ENCODE measurements at regions not wholly inside any gene's neighbourhood (a gene's known extent, or its start where the extent isn't known, plus 50 kb on each side); places are given as distances from the start of the nearest gene placed in this dataset.

- FAIRE-seq (no peak), ATAC-seq (no peak), DNase-seq (ENCODE audit: low read depth, low spot score) (no peak)
- RAD21 ChIA-PET (ENCODE audit: unreplicated experiment) = no interaction called here
- BruUV-seq (replicated peaks) = no TSS peak
- Histone ChIP-seq H3K27me3 (replicated peaks in 1 of 2; ENCODE audit: control insufficient read depth in 2 of 2, insufficient read depth in 2 of 2, low read length in 1 of 2) (no peaks in the 10 kb centered on the region; a peak in 1 of 4 replicates), H3K4me2 (ENCODE audit: control insufficient read depth, insufficient read depth) (no peak overlapping the region), H3K36me3 (ENCODE audit: control insufficient read depth in 2 of 2, insufficient read depth in 2 of 2, low read length in 1 of 2) (no peaks in the 10 kb centered on the region), H3K4me3 (no peak overlapping the region), H3K9ac (ENCODE audit: control insufficient read depth, insufficient read depth, low read length) (no peak overlapping the region), H3K27ac (ENCODE audit: control insufficient read depth, insufficient read depth) (no peak overlapping the region), H4K20me1 (ENCODE audit: control insufficient read depth, insufficient read depth) (no peaks in the 10 kb centered on the region), H2AFZ (ENCODE audit: control insufficient read depth, low read depth, low read length) (no peak overlapping the region), H3K79me2 (ENCODE audit: control insufficient read depth, insufficient read depth, low read length) (no peaks in the 10 kb centered on the region), H3K9me3 (replicated peaks; ENCODE audit: control insufficient read depth, insufficient read depth, low read length) (peaks cover 2% of the 10 kb centered on the region; the same call in 1 of the 3 replicates), H3K4me1 (ENCODE audit: control insufficient read depth, insufficient read depth, low read length) (no peaks in the 10 kb centered on the region)
- POLR2A ChIA-PET = no interaction called here
- SMC1A ChIA-PET (ENCODE audit: uncharacterized antibody, unreplicated experiment) = no interaction called here
- intact Hi-C loops (cut with micrococcal nuclease; ENCODE audit: unreplicated experiment) (no loop called here), in situ Hi-C loops (cut with MboI) (no loop called here)
- TF ChIP-seq PRDM15 (CRISPR knock-in tag; IDR thresholded peaks at IDR 0.05) (no peak), EZH2 (IDR thresholded peaks at IDR 0.05; ENCODE audit: borderline replicate concordance, control insufficient read depth, low read depth, low read length) (no peak), HDGF (IDR thresholded peaks at IDR 0.05) (no peak), MEF2B (IDR thresholded peaks at IDR 0.05; ENCODE audit: partially characterized antibody, poor library complexity, severe bottlenecking) (no peak), NFIC (IDR thresholded peaks at IDR 0.05; ENCODE audit: low read depth, low read length) (no peak), POLR2A (IDR thresholded peaks at IDR 0.05; ENCODE audit: low read depth, low read length) (no peak), IRF4 (IDR thresholded peaks at IDR 0.05; ENCODE audit: low read depth, low read length) (no peak), CHD2 (IDR thresholded peaks at IDR 0.05; ENCODE audit: borderline replicate concordance, low read depth, low read length) (no peak), RUNX3 (IDR thresholded peaks at IDR 0.05; ENCODE audit: low read length) (no peak), BCL11A (IDR thresholded peaks at IDR 0.05; ENCODE audit: low read depth, low read length) (no peak), KAT2A (conservative IDR thresholded peaks at IDR 0.05; ENCODE audit: control insufficient read depth, low read depth, low read length) (no peak), RCOR1 (conservative IDR thresholded peaks at IDR 0.05; ENCODE audit: low read depth, low read length) (no peak), POU2F2 (IDR thresholded peaks at IDR 0.05; ENCODE audit: borderline replicate concordance, low read depth, low read length) (no peak), NFYA (IDR thresholded peaks at IDR 0.05; ENCODE audit: borderline replicate concordance, low read depth, low read length) (no peak), E4F1 (IDR thresholded peaks at IDR 0.05; ENCODE audit: borderline replicate concordance, partially characterized antibody) (no peak)
- TF ChIP-seq, protein P1, sequence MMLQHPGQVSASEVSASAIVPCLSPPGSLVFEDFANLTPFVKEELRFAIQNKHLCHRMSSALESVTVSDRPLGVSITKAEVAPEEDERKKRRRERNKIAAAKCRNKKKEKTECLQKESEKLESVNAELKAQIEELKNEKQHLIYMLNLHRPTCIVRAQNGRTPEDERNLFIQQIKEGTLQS (IDR thresholded peaks at IDR 0.05; ENCODE audit: borderline replicate concordance, extremely low read depth, low read depth, low read length) = no peak
- 46% methylated on average over 4 of the region's 4 CpGs for WGBS (ENCODE audit: insufficient coverage, insufficient replicate concordance, low lambda C conversion rate, missing lambda C conversion rate)
- CTCF ChIA-PET = no interaction called here
Observed at GRCh38 chr10:30197186-30197585, 137.8 kb upstream of the JCAD start.

All from GM12878 (cell line).